22Rv1 (cell line): ENCODE measurements at regions not wholly inside any gene's neighbourhood (a gene's known extent, or its start where the extent isn't known, plus 50 kb on each side); places are given as distances from the start of the nearest gene placed in this dataset.
"Not testable (repeated sequence)": the region's sequence is repeated elsewhere in the genome, so short reads cannot be mapped to it uniquely, and the experiment has no call there.

Source experiments
- H3K27ac ChIP-seq: fragments of 450-650 bp; 2 replicates; pipeline ENCODE4 v1.5.1; 2017
- ZFX ChIP-seq: fragments of 450-650 bp; IDR thresholded peaks from 2 replicates; pipeline ENCODE4 v1.6.1; 2017; ENCODE audit warnings: antibody characterized with exemption, borderline replicate concordance
- TF ChIP-seq, protein P1 (sequence below): fragments of 450-650 bp; IDR thresholded peaks from 2 replicates; pipeline ENCODE4 v1.5.1; 2017; ENCODE audit warnings: mild to moderate bottlenecking

DNA sequence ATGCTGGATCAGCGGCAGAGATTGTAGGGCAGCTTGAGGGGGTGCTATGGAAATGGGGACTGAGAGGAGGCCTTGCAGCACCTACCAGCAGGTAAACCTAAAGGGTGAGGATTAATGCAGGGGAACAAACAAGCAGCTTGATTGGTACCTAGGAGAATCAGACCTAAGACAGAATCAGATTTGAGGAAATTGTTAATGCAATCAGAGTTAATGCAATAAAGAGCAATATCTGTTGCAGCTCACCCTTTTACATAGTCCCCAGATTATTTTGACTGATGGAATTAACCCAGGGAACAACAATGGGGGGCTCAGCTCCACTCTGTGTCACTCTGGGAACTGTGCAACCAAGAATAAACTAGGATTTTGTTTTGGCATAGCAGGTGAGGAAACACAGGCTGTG lies 64.5 kb downstream of the ZC3H11B start:
- no peak for TF ChIP-seq ZFX
- TF ChIP-seq, protein P1, sequence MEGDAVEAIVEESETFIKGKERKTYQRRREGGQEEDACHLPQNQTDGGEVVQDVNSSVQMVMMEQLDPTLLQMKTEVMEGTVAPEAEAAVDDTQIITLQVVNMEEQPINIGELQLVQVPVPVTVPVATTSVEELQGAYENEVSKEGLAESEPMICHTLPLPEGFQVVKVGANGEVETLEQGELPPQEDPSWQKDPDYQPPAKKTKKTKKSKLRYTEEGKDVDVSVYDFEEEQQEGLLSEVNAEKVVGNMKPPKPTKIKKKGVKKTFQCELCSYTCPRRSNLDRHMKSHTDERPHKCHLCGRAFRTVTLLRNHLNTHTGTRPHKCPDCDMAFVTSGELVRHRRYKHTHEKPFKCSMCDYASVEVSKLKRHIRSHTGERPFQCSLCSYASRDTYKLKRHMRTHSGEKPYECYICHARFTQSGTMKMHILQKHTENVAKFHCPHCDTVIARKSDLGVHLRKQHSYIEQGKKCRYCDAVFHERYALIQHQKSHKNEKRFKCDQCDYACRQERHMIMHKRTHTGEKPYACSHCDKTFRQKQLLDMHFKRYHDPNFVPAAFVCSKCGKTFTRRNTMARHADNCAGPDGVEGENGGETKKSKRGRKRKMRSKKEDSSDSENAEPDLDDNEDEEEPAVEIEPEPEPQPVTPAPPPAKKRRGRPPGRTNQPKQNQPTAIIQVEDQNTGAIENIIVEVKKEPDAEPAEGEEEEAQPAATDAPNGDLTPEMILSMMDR, result no peak
- no peak overlapping the region for H3K27ac ChIP-seq

GRCh38 chr1:219545756-219546155 lies 67.1 kb downstream of the ZC3H11B start:
- H3K27ac ChIP-seq, result not testable (repeated sequence)

DNA sequence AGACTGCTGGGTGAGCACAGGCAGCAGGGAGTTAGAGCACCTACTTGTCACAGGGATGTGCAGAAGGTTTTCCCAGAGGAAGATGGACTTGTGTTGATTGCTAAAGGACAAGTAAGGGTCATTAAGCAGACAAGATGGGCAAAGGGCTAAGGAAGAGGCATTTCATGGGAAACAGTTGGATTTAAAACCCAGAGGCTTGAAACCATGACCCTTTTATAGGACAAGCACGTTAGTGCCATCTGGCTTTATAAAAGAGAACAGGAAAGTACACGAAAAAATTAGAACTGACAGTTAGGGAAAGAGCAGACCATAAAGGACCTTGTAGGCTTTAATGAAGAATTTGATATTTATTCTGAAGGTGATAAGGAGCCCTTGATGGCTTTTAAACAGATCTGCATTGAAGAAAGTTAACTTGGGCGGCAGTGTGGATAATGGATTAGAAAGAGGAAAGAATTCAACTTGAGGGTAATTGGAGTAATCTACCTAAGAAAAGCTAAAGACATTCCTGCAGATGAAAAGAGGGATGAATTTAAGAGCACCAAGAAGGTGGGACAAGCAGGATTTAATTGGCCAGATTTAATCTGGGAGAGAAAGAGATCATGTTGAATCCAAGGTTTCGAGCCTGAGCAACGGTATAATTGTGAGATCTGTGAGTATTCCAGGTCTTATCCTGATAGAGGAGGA lies 68.6 kb downstream of the ZC3H11B start:
- TF ChIP-seq ZFX, result no peak
- TF ChIP-seq, protein P1, result 0 out of 2 replicates have a peak, but pooled peaks have one; percentile 10
- H3K27ac ChIP-seq, result no peak overlapping the region

DNA sequence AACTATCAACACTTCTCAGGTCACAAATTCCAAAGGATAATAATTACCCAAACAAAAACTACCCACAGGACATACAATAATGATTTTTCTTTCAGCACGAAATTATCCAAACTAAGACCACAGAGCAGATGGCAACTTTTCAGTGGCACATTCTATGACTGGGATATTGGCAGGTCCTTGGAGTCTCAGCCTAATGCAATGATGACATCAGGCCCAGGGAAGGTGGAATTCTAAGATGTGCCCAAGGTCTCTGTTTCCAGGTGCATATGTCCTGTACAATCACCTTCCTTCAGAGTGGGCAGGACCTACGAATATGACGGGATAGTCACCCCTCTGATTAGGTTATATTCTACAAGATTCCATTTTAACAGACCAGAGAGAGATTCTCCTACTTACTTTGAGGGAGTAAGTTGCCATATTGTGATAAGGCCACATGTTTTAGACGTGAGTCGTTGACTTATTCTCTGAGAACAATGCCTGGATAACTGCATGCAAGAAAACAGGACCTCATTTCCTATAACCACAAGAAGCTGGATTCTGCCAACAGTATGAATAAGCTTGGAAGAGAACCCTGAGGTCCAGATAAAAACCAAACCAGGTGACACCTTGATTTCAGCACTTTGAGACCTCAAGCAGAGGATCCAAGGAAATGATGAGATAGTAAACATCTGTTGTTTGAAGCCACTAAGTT lies 69.9 kb downstream of the ZC3H11B start:
- H3K27ac ChIP-seq, result no peak overlapping the region
- TF ChIP-seq ZFX, result no peak
- TF ChIP-seq, protein P1, result no peak

DNA sequence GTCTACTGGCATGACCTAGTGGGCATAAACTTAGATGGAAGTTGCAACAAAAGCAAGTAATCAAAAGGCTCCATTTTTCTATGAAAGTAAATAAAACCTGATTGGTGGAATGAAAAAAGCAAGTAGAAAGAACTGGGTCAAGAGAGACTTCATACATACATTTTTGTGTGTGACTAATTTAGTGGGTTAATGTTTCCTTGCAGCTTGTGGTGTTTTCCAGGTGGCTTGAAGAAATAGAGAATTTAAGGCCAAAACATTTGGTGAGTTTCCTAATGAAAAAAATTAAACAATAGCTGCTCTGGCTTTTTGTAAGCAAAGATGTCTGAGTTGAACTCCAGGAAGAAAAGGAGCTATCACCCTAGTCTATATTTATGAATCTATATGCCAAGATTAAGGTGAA lies 71.0 kb downstream of the ZC3H11B start:
- TF ChIP-seq, protein P1, result no peak
- no peak for TF ChIP-seq ZFX
- H3K27ac ChIP-seq, result no peak overlapping the region

- H3K27ac ChIP-seq, result no peak overlapping the region
- no peak for TF ChIP-seq ZFX
- TF ChIP-seq, protein P1, result no peak
Observed at GRCh38 chr1:219539645-219540254, 73.2 kb downstream of the ZC3H11B start.

- H3K27ac ChIP-seq, result no peak overlapping the region
- no peak for TF ChIP-seq ZFX
- TF ChIP-seq, protein P1, result no peak
Observed at GRCh38 chr1:219538886-219539285, 74.0 kb downstream of the ZC3H11B start.
